ENCODE measurements at regions not wholly inside any gene's neighbourhood (a gene's known extent, or its start where the extent isn't known, plus 50 kb on each side); places are given as distances from the start of the nearest gene placed in this dataset.

DNA sequence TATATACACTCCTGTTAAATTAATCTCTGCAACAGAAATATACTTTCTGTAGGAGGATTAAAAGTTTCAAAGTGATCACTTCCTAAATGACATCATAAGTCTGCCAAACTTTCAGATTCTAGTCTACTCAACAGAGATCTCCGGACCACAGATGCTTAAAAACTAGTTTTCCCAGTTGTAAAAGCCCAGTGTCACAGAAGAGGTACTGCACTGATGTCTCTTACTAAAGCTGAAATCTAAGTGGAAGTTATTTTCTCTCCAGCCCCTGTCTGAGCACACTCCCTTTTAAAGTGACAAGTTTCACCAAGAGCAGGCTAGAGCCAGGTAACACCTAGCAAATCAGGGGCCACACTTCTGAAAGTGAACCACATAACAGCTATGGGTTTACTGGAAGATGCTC, 71.6 kb upstream of the DST start:
- TF ChIP-seq YY1 (IDR thresholded peaks at IDR 0.05; ENCODE audit: insufficient read depth, insufficient read length) (no peak), ZNF274 (IDR thresholded peaks at IDR 0.05; ENCODE audit: low read depth, low read length) (no peak)

Measured in NT2/D1 (cell line).